H9 (cell line): ENCODE measurements at regions not wholly inside any gene's neighbourhood (a gene's known extent, or its start where the extent isn't known, plus 50 kb on each side); places are given as distances from the start of the nearest gene placed in this dataset.

Experiments
- DNase-seq: peaks from one replicate; pipeline ENCODE4 v3.0.0-alpha.2; 2017
- H2AFZ ChIP-seq: one replicate; pipeline ENCODE4 v1.6.1; 2013; ENCODE audit warnings: mild to moderate bottlenecking, low read length, control low read depth, moderate library complexity
- H2AK5ac ChIP-seq: 2 replicates; pipeline ENCODE4 v1.6.1; 2013; ENCODE audit warnings: low read length, control low read depth, mixed read lengths; ENCODE audit not compliant: insufficient read length
- H2BK120ac ChIP-seq: one replicate; pipeline ENCODE4 v1.6.1; 2013; ENCODE audit warnings: low read depth, mild to moderate bottlenecking, low read length, control low read depth, inconsistent platforms; ENCODE audit not compliant: poor library complexity, severe bottlenecking
- H2BK12ac ChIP-seq: 2 replicates; pipeline ENCODE4 v1.6.1; 2013; ENCODE audit warnings: low read length, control low read depth, mixed read lengths, low read depth; ENCODE audit not compliant: insufficient read length
- H2BK15ac ChIP-seq: 2 replicates; pipeline ENCODE4 v1.6.1; 2013; ENCODE audit warnings: low read depth, low read length, control low read depth
- H2BK20ac ChIP-seq: one replicate; pipeline ENCODE4 v1.6.1; 2013; ENCODE audit warnings: low read depth, mild to moderate bottlenecking, low read length, control low read depth, inconsistent platforms; ENCODE audit not compliant: poor library complexity, severe bottlenecking
- H2BK5ac ChIP-seq: 2 replicates; pipeline ENCODE4 v1.6.1; 2013; ENCODE audit warnings: low read length, control low read depth, mixed read lengths; ENCODE audit not compliant: insufficient read length
- H3K14ac ChIP-seq: 2 replicates; pipeline ENCODE4 v1.6.1; 2013; ENCODE audit warnings: low read length, control low read depth; ENCODE audit not compliant: insufficient read depth
- H3K18ac ChIP-seq: 2 replicates; pipeline ENCODE4 v1.6.1; 2013; ENCODE audit warnings: low read depth, mild to moderate bottlenecking, mixed read lengths, low read length, control low read depth; ENCODE audit not compliant: insufficient read length
- H3K23ac ChIP-seq: 2 replicates; pipeline ENCODE4 v1.6.1; 2013; ENCODE audit warnings: low read length, control low read depth, mixed read lengths, low read depth; ENCODE audit not compliant: insufficient read length
- H3K23me2 ChIP-seq: 2 replicates; pipeline ENCODE4 v1.6.1; 2013; ENCODE audit warnings: low read depth, mild to moderate bottlenecking, mixed read lengths, low read length, control low read depth; ENCODE audit not compliant: insufficient read length, poor library complexity, severe bottlenecking
- H3K27ac ChIP-seq: 2 replicates; pipeline ENCODE4 v1.5.1; 2013; ENCODE audit warnings: low read length, control low read depth, mixed read lengths, low read depth; ENCODE audit not compliant: insufficient read length
- H3K27me3 ChIP-seq: 2 replicates; pipeline ENCODE4 v1.6.1; 2013; ENCODE audit warnings: low read length, control low read depth, inconsistent platforms; ENCODE audit not compliant: insufficient read depth
- H3K4ac ChIP-seq: 2 replicates; pipeline ENCODE4 v1.6.1; 2013; ENCODE audit warnings: low read depth, mild to moderate bottlenecking, control low read depth, inconsistent platforms, low read length, moderate library complexity
- H3K4me1 ChIP-seq: 2 replicates; pipeline ENCODE4 v1.6.1; 2013; ENCODE audit warnings: low read length, control low read depth, inconsistent platforms; ENCODE audit not compliant: insufficient read depth
- H3K4me2 ChIP-seq: 2 replicates; pipeline ENCODE4 v1.6.1; 2013; ENCODE audit warnings: low read length, control low read depth, mixed read lengths; ENCODE audit not compliant: insufficient read length, insufficient read depth
- H3K56ac ChIP-seq: 2 replicates; pipeline ENCODE4 v1.6.1; 2013; ENCODE audit warnings: low read depth, mild to moderate bottlenecking, mixed read lengths, low read length, control low read depth; ENCODE audit not compliant: insufficient read length
- H3K79me1 ChIP-seq: 2 replicates; pipeline ENCODE4 v1.6.1; 2013; ENCODE audit warnings: low read depth, mild to moderate bottlenecking, moderate library complexity, low read length, control low read depth, inconsistent platforms; ENCODE audit not compliant: insufficient read depth, poor library complexity, severe bottlenecking
- H3K79me2 ChIP-seq: 2 replicates; pipeline ENCODE4 v1.6.1; 2013; ENCODE audit warnings: low read length, control low read depth, inconsistent platforms; ENCODE audit not compliant: insufficient read depth
- H3K9ac ChIP-seq: 2 replicates; pipeline ENCODE4 v1.6.1; 2013; ENCODE audit warnings: low read length, control low read depth, mixed read lengths; ENCODE audit not compliant: insufficient read length; ENCODE audit errors: extremely low read depth
- H3K9me3 ChIP-seq: one replicate; pipeline ENCODE4 v1.6.1; 2013; ENCODE audit warnings: low read depth, low read length, inconsistent platforms; ENCODE audit not compliant: control insufficient read depth
- H3T11ph ChIP-seq: one replicate; pipeline ENCODE4 v1.6.1; 2013; ENCODE audit warnings: mild to moderate bottlenecking, low read length, control low read depth, inconsistent platforms
- H4K20me1 ChIP-seq: one replicate; pipeline ENCODE4 v1.6.1; 2013; ENCODE audit not compliant: control insufficient read depth, insufficient read length, insufficient read depth
- H4K5ac ChIP-seq: 2 replicates; pipeline ENCODE4 v1.6.1; 2013; ENCODE audit warnings: low read depth, mild to moderate bottlenecking, mixed read lengths, low read length, control low read depth; ENCODE audit not compliant: insufficient read length
- H4K8ac ChIP-seq: replicated peaks from 2 replicates; pipeline ENCODE4 v1.6.1; 2013; ENCODE audit warnings: low read length, control low read depth, mixed read lengths, low read depth; ENCODE audit not compliant: insufficient read length
- H4K91ac ChIP-seq: 2 replicates; pipeline ENCODE4 v1.6.1; 2013; ENCODE audit warnings: low read depth, mild to moderate bottlenecking, moderate library complexity, mixed read lengths, low read length, control low read depth; ENCODE audit not compliant: insufficient read length
- H3K27ac Mint-ChIP-seq, 3 experiments: 2 replicates in 2 of 3; 3 replicates in 1 of 3; pipeline ENCODE4 v1.8.0; 2020 to 2021; ENCODE audit warnings: mixed read lengths in 3 of 3, mild to moderate bottlenecking in 1 of 3, moderate library complexity in 1 of 3
- H3K27me3 Mint-ChIP-seq: 2 replicates; pipeline ENCODE4 v1.8.0; 2021; ENCODE audit warnings: low read depth, mild to moderate bottlenecking, moderate library complexity, mixed read lengths
- H3K36me3 Mint-ChIP-seq, 3 experiments: 2 replicates in 2 of 3; 3 replicates in 1 of 3; pipeline ENCODE4 v1.8.0; 2020 to 2021; ENCODE audit warnings: low read depth in 3 of 3, mixed read lengths in 3 of 3; ENCODE audit not compliant: insufficient read depth in 1 of 3
- H3K4me1 Mint-ChIP-seq, 2 experiments: 2 replicates each; pipeline ENCODE4 v1.8.0; 2020; ENCODE audit warnings: mixed read lengths in 2 of 2
- H3K4me3 Mint-ChIP-seq, 2 experiments: 2 replicates in 1 of 2; 3 replicates in 1 of 2; pipeline ENCODE4 v1.8.0; 2020 to 2021; ENCODE audit warnings: mild to moderate bottlenecking in 2 of 2, mixed read lengths in 2 of 2, moderate library complexity in 1 of 2
- H3K9me3 Mint-ChIP-seq, 2 experiments: 2 replicates in 1 of 2; 3 replicates in 1 of 2; pipeline ENCODE4 v1.8.0; 2020; ENCODE audit warnings: mild to moderate bottlenecking in 2 of 2, mixed read lengths in 2 of 2, moderate library complexity in 1 of 2
- CTCF ChIP-seq: fragments of 200-600 bp; sonication (generic); conservative IDR thresholded peaks from 3 replicates; pipeline ENCODE4 v1.8.0; 2021; ENCODE audit warnings: antibody characterized with exemption, mild to moderate bottlenecking
- WGBS: extraction: QIAGEN DNeasy Blood & Tissue Kit; methylation state at CpG from one replicate; pipeline ENCODE4 v1.1.7; 2013; ENCODE audit warnings: missing lambda C conversion rate, low lambda C conversion rate, mixed read lengths; ENCODE audit not compliant: insufficient read length; ENCODE audit errors: extremely low coverage; 5-methylcytosine and 5-hydroxymethylcytosine counted together

- H2BK5ac ChIP-seq, result no peak overlapping the region
- H3K23ac ChIP-seq, result no peak overlapping the region
- no peaks in the 10 kb centered on the region for H3K23me2 ChIP-seq
- no peak overlapping the region for H3K27ac ChIP-seq
- no peak overlapping the region for H2AFZ ChIP-seq
- no peak overlapping the region for H3K18ac ChIP-seq
- no peaks in the 10 kb centered on the region for H3K9me3 Mint-ChIP-seq
- H2BK120ac ChIP-seq, result no peak overlapping the region
- no peaks in the 10 kb centered on the region; the same call in 1 of the 2 replicates for H3K4me1 ChIP-seq
- H3K4ac ChIP-seq, result no peak overlapping the region
- H3T11ph ChIP-seq, result no peak overlapping the region
- DNase-seq, result no peak
- H2AK5ac ChIP-seq, result no peak overlapping the region
- H3K27me3 ChIP-seq, result no peaks in the 10 kb centered on the region
- H2BK15ac ChIP-seq, result no peak overlapping the region
- H3K27ac Mint-ChIP-seq, result no peak overlapping the region
- H4K20me1 ChIP-seq, result no peaks in the 10 kb centered on the region
- no CpG with 5 or more reads among the region's 3 CpGs for whole genome bisulfite sequencing
- H3K4me3 Mint-ChIP-seq, result no peak overlapping the region
- no peak overlapping the region for H3K14ac ChIP-seq
- H3K4me2 ChIP-seq, result no peak overlapping the region
- peaks cover 0 to 6% of the 10 kb centered on the region in 2 experiments; a peak in 3 of 4 replicates for H3K4me1 Mint-ChIP-seq
- H3K56ac ChIP-seq, result no peak overlapping the region
- H3K9ac ChIP-seq, result no peak overlapping the region
- H4K8ac ChIP-seq, result no peak overlapping the region
- H3K79me2 ChIP-seq, result no peaks in the 10 kb centered on the region
- TF ChIP-seq CTCF, result no peak
- H4K5ac ChIP-seq, result no peak overlapping the region
- no peaks in the 10 kb centered on the region for H3K79me1 ChIP-seq
- no peaks in the 10 kb centered on the region for H3K9me3 ChIP-seq
- no peak overlapping the region for H4K91ac ChIP-seq
- no peak overlapping the region for H2BK20ac ChIP-seq
- H3K27me3 Mint-ChIP-seq, result peaks cover 7% of the 10 kb centered on the region
- H2BK12ac ChIP-seq, result no peak overlapping the region
- no peaks in the 10 kb centered on the region for H3K36me3 Mint-ChIP-seq
Measured at GRCh38 chr6:4561078-4561435, 215.1 kb upstream of the CDYL start.
